Right cardiac atrium (tissue), 5 donors: ENCODE measurements at regions not wholly inside any gene's neighbourhood (a gene's known extent, or its start where the extent isn't known, plus 50 kb on each side); places are given as distances from the start of the nearest gene placed in this dataset.

Experiments used
- ATAC-seq, 2 donors: fragments of 200-7000 bp; cut with Tn5 transposase; one replicate each; pipeline versions ENCODE4 v1.8.0 to v1.9.1; 2020; ENCODE audit warnings: moderate library complexity in 2 of 2, mild to moderate bottlenecking in 1 of 2
- DNase-seq, 3 donors: peaks; one replicate each; pipeline ENCODE4 v3.0.0-alpha.2; 2020
- H3K27ac ChIP-seq: one replicate; pipeline ENCODE4 v1.5.1; 2013; ENCODE audit warnings: mild to moderate bottlenecking, low read length, control low read depth, moderate library complexity
- H3K27me3 ChIP-seq: one replicate; pipeline ENCODE4 v1.6.1; 2013; ENCODE audit not compliant: control insufficient read depth, insufficient read depth
- H3K4me1 ChIP-seq: one replicate; pipeline ENCODE4 v1.6.1; 2013; ENCODE audit warnings: low read length; ENCODE audit not compliant: control insufficient read depth, insufficient read depth
- H3K4me3 ChIP-seq: one replicate; pipeline ENCODE4 v1.5.1; 2013; ENCODE audit warnings: low read length, control low read depth
- H3K9me3 ChIP-seq: one replicate; pipeline ENCODE4 v1.6.1; 2013; ENCODE audit warnings: low read length; ENCODE audit not compliant: control insufficient read depth
- WGBS: extraction: QIAGEN DNeasy Blood & Tissue Kit; methylation state at CpG from one replicate; pipeline ENCODE4 v1.1.7; 2013; 5-methylcytosine and 5-hydroxymethylcytosine counted together
- intact Hi-C, 4 donors: fragments of 100-400 bp; cut with DNase I; formaldehyde crosslinking; loops; one replicate each; pipeline versions ENCODE4 v1.11.0 to v1.14.0; 2022 to 2023
- donor health status: healthy with polysubstance abuse.
- donor health status: DM: no; HTN: yes; CAD: no.
- donor health status: DM: no; HTN: no; CAD: no.
- donor health status: DM: no; HTN: yes; CAD: no; lungs with severe emphysema.
- donor health status: DM: yes; HTN: yes; CAD: no.

GRCh38 chr12:127562816-127563215, 704.2 kb upstream of the TMEM132C start:
- intact Hi-C loops: no loop called here
- no peak overlapping the region for H3K27ac ChIP-seq
- no peaks in the 10 kb centered on the region for H3K9me3 ChIP-seq
- no peaks in the 10 kb centered on the region for H3K27me3 ChIP-seq
- ATAC-seq: no peak
- WGBS: 87% methylated on average over 2 of the region's 2 CpGs
- H3K4me1 ChIP-seq: no peaks in the 10 kb centered on the region
- DNase-seq: no peak
- no peak overlapping the region for H3K4me3 ChIP-seq

DNA sequence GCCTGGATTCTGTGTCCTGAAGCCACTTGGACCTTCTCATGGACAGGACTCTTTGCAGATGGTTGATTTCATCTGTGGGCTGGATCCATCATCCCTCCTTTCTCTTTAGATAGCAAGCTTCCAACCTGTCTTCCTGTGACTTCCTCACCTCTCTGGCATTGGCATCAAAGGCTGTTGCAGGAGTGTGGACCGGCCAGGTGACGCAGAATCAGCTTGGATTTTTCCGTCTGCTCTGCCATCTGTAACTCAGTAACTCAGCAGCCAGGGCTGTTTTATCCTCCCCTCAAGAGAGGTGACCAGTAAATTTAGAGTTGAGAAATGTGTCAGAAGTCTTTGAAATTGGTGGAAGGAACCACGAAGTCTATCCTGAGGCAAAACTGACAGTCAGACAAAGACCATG, 701.7 kb upstream of the TMEM132C start:
- H3K4me3 ChIP-seq: no peak overlapping the region
- intact Hi-C loops: no loop called here
- WGBS: 91% methylated on average over 4 of the region's 4 CpGs
- no peaks in the 10 kb centered on the region for H3K9me3 ChIP-seq
- no peaks in the 10 kb centered on the region for H3K27me3 ChIP-seq
- DNase-seq (no peak), ATAC-seq (no peak)
- no peak overlapping the region for H3K27ac ChIP-seq
- H3K4me1 ChIP-seq: no peaks in the 10 kb centered on the region

GRCh38 chr12:127567531-127567930, 699.4 kb upstream of the TMEM132C start:
- Histone ChIP-seq H3K4me3 (no peak overlapping the region), H3K9me3 (no peaks in the 10 kb centered on the region), H3K27ac (no peak overlapping the region), H3K27me3 (no peaks in the 10 kb centered on the region), H3K4me1 (no peaks in the 10 kb centered on the region)
- ATAC-seq: no peak
- no peak for DNase-seq
- 72% methylated on average over 2 of the region's 2 CpGs for WGBS
- intact Hi-C loops: no loop called here

DNA sequence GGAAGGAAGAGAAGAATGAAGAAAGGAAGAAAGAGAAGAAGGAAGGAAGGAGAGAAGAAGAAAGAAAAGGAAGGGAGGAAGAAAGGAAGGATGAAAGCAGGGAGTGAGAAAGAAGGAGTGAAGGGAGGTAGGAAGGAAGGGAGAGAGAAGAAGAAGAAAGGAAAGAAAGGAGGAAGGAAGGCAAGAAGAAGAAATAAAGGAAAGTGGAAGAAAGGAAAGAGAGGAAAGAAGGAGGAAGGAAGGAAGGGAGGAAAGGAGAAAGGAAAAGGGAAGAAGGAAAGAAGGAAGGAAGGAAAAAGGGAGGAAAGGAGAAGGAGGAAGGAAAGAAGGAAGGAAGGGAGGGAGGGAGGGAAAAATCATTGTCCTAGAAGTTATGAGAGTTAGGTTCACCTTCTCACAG, 696.6 kb upstream of the TMEM132C start:
- ATAC-seq (no peak), DNase-seq (no peak)
- Histone ChIP-seq H3K4me1 (no peaks in the 10 kb centered on the region), H3K27ac (no peak overlapping the region), H3K9me3 (no peaks in the 10 kb centered on the region), H3K27me3 (no peaks in the 10 kb centered on the region), H3K4me3 (no peak overlapping the region)
- intact Hi-C loops: no loop called here

- H3K27me3 ChIP-seq: no peaks in the 10 kb centered on the region
- intact Hi-C loops: no loop called here
- 73% methylated on average over 10 of the region's 10 CpGs for WGBS
- no peaks in the 10 kb centered on the region for H3K9me3 ChIP-seq
- H3K4me3 ChIP-seq: no peak overlapping the region
- DNase-seq (peak in 1 of 3 donors; percentile 16), ATAC-seq (no peak)
- no peaks in the 10 kb centered on the region for H3K4me1 ChIP-seq
- H3K27ac ChIP-seq: no peak overlapping the region
Measured at GRCh38 chr12:127570793-127571360, 696.1 kb upstream of the TMEM132C start.

DNA sequence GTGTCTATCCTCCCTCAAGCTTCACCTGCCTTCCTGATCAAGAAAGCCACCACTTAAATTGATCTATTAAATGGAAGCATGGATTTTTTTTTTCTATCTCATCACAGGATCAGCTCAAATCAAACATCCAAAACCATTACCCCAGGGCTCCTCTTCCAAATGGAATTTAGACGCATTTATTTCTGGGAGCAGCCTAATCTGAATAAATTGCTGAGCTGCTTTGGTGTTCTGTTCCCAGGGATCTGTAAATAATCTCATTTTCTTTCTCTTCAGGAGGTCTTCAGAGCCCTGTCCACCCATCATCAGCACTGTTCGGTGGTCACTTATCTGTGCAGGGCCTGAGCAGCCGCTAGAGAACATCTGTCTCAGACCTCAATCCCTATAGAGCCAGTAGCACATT, 695.4 kb upstream of the TMEM132C start:
- DNase-seq (no peak), ATAC-seq (no peak)
- H3K4me3 ChIP-seq: no peak overlapping the region
- WGBS: 58% methylated on average over 3 of the region's 3 CpGs
- intact Hi-C loops: no loop called here
- no peaks in the 10 kb centered on the region for H3K4me1 ChIP-seq
- no peaks in the 10 kb centered on the region for H3K9me3 ChIP-seq
- no peak overlapping the region for H3K27ac ChIP-seq
- no peaks in the 10 kb centered on the region for H3K27me3 ChIP-seq

DNA sequence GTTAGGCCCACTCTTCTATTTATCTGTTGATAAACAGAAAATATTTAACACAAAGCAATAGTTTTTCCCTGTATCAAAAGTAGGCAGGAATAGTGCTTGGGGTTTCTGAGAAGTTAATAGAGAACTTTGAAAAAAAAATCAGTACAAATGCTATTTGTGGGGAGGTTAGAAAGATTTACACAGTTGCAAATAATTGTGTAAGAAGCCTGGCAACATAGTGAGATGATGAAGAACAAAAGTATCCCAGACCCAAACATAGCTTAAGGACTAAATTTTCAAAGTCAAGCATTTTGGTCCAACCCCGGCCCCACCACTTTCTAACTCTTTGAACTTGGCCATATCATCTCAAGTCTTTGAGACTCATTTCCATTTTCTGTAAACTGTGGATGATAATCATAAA, 687.5 kb upstream of the TMEM132C start:
- Histone ChIP-seq H3K27me3 (no peaks in the 10 kb centered on the region), H3K27ac (no peak overlapping the region), H3K4me3 (no peak overlapping the region), H3K4me1 (no peaks in the 10 kb centered on the region), H3K9me3 (no peaks in the 10 kb centered on the region)
- no peak for ATAC-seq
- WGBS: 85% methylated on average over 1 of the region's 1 CpG
- intact Hi-C loops: no loop called here
- no peak for DNase-seq

GRCh38 chr12:127582074-127582473, 684.9 kb upstream of the TMEM132C start:
- intact Hi-C loops: no loop called here
- ATAC-seq: no peak
- 63% methylated on average over 6 of the region's 6 CpGs for WGBS

GRCh38 chr12:127583041-127583440, 683.9 kb upstream of the TMEM132C start:
- Histone ChIP-seq H3K4me3 (no peak overlapping the region), H3K27ac (no peak overlapping the region), H3K27me3 (no peaks in the 10 kb centered on the region), H3K4me1 (no peaks in the 10 kb centered on the region), H3K9me3 (no peaks in the 10 kb centered on the region)
- intact Hi-C loops: no loop called here
- 83% methylated on average over 4 of the region's 4 CpGs for WGBS
- no peak for DNase-seq
- no peak for ATAC-seq

More at GRCh38 chr12:127582074-127582473, 684.9 kb upstream of the TMEM132C start:
- Histone ChIP-seq H3K4me3 (no peak overlapping the region), H3K27me3 (no peaks in the 10 kb centered on the region), H3K27ac (no peak overlapping the region), H3K9me3 (no peaks in the 10 kb centered on the region), H3K4me1 (no peaks in the 10 kb centered on the region)
- no peak for DNase-seq

- no peaks in the 10 kb centered on the region for H3K9me3 ChIP-seq
- no peak for DNase-seq
- H3K4me1 ChIP-seq: no peaks in the 10 kb centered on the region
- H3K27ac ChIP-seq: no peak overlapping the region
- H3K27me3 ChIP-seq: no peaks in the 10 kb centered on the region
- ATAC-seq: peak; percentile 76 to 91
- no peak overlapping the region for H3K4me3 ChIP-seq
- WGBS: 61% methylated on average over 7 of the region's 7 CpGs
- intact Hi-C loops: no loop called here
Measured at GRCh38 chr12:127588249-127588648, 678.7 kb upstream of the TMEM132C start.

DNA sequence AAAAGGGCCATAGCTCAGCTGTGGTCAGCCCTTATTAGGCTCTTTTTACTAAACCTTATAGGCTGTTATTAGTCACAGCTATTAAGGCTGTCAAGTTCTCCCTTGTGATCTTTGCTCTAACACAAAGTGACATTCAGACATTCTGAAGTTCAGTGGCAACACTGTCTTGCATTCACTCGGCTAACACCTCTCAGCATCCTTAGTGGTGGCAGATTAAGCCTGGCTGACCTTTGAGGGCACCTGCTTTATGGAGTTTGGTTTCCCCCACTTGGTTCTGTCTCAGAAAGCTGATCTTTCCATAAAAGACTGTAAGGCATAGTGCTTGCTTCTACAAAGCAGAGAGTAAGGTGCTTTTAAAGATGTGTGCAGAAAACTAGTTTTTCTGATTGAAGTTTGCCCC, 677.4 kb upstream of the TMEM132C start:
- WGBS: 65% methylated on average over 1 of the region's 1 CpG
- H3K4me3 ChIP-seq: no peak overlapping the region
- H3K27me3 ChIP-seq: no peaks in the 10 kb centered on the region
- ATAC-seq (no peak), DNase-seq (no peak)
- H3K9me3 ChIP-seq: no peaks in the 10 kb centered on the region
- H3K27ac ChIP-seq: no peak overlapping the region
- intact Hi-C loops: no loop called here
- H3K4me1 ChIP-seq: no peaks in the 10 kb centered on the region

DNA sequence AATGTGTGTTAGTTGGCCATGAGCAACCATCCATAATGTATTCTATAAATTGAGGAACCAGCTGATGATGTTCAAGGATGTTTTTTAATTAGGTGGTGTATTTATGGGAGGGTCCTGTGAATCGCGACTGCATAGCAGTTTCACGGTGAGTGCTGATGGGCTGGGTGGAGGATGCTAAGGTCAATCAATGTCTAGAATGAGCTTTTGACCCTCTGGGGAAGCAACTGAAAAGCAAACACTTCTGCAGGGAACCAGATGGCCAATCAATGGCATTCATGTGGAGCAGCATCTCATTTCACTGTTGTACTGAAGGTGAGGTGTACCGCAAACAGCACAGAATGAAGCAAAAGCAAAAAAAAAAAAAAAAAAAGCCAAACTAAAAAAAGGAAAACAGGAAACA, 676.1 kb upstream of the TMEM132C start:
- Histone ChIP-seq H3K4me3 (no peak overlapping the region), H3K27me3 (no peaks in the 10 kb centered on the region), H3K27ac (no peak overlapping the region), H3K9me3 (no peaks in the 10 kb centered on the region), H3K4me1 (no peaks in the 10 kb centered on the region)
- intact Hi-C loops: no loop called here
- 83% methylated on average over 4 of the region's 4 CpGs for WGBS
- DNase-seq (no peak), ATAC-seq (no peak)
